ENCODE measurements at regions not wholly inside any gene's neighbourhood (a gene's known extent, or its start where the extent isn't known, plus 50 kb on each side); places are given as distances from the start of the nearest gene placed in this dataset.

GRCh38 chr2:10240161-10240681 is 62.5 kb upstream of the HPCAL1 start:
- TF ChIP-seq POLR2AphosphoS5 (IDR thresholded peaks at IDR 0.05; ENCODE audit: low read depth, low read length) (no peak), TAF1 (IDR thresholded peaks at IDR 0.05; ENCODE audit: low read depth, low read length) (no peak), POLR2A (IDR thresholded peaks at IDR 0.05; ENCODE audit: low read depth, low read length) (no peak), PAX5 (IDR thresholded peaks at IDR 0.05; ENCODE audit: insufficient read depth, low read length, severe bottlenecking) (no peak)
